ENCODE measurements at regions not wholly inside any gene's neighbourhood (a gene's known extent, or its start where the extent isn't known, plus 50 kb on each side); places are given as distances from the start of the nearest gene placed in this dataset.

GRCh38 chr7:68050627-68051026, 1054.0 kb downstream of the TYW1 start:
- H3K27me3 ChIP-seq, result no peaks in the 10 kb centered on the region
- no peak overlapping the region for H3K27ac ChIP-seq
- H3K36me3 ChIP-seq, result no peaks in the 10 kb centered on the region
- 54% methylated on average over 6 of the region's 9 CpGs for WGBS (ENCODE audit: insufficient coverage, low coverage, low lambda C conversion rate, missing lambda C conversion rate)
- no peaks in the 10 kb centered on the region for H3K4me1 ChIP-seq
- peak in 2 of 4 donors; percentile 60 to 80 for ATAC-seq
- H3K4me3 ChIP-seq, result no peak overlapping the region
- TF ChIP-seq CTCF (IDR thresholded peaks at IDR 0.05), result no peak
- TF ChIP-seq POLR2A (IDR thresholded peaks at IDR 0.05), result no peak
- no peaks in the 10 kb centered on the region for H3K9me3 ChIP-seq
- intact Hi-C loops (cut with DNase I), result no loop called here
- peak in 2 of 3 donors; percentile 23 to 45 for DNase-seq

- no peaks in the 10 kb centered on the region for H3K9me3 ChIP-seq
- DNase-seq, result no peak
- no peak for TF ChIP-seq CTCF (IDR thresholded peaks at IDR 0.05)
- no peak for TF ChIP-seq POLR2A (IDR thresholded peaks at IDR 0.05)
- H3K36me3 ChIP-seq, result no peaks in the 10 kb centered on the region
- intact Hi-C loops (cut with DNase I), result no loop called here
- no peaks in the 10 kb centered on the region for H3K27me3 ChIP-seq
- H3K4me1 ChIP-seq, result no peaks in the 10 kb centered on the region
- ATAC-seq, result no peak
- no peak overlapping the region for H3K27ac ChIP-seq
- WGBS (ENCODE audit: insufficient coverage, low coverage, low lambda C conversion rate, missing lambda C conversion rate), result 36% methylated on average over 2 of the region's 2 CpGs
- H3K4me3 ChIP-seq, result no peak overlapping the region
Measured at GRCh38 chr7:68058014-68058413, 1061.4 kb downstream of the TYW1 start.

GRCh38 chr7:68063171-68063570, 1066.5 kb downstream of the TYW1 start:
- DNase-seq (no peak), ATAC-seq (peak in 3 of 4 donors; percentile 28 to 39 (median 28))
- H3K4me3 ChIP-seq, result no peak overlapping the region
- no peaks in the 10 kb centered on the region for H3K4me1 ChIP-seq
- no peaks in the 10 kb centered on the region for H3K9me3 ChIP-seq
- no peaks in the 10 kb centered on the region for H3K27me3 ChIP-seq
- H3K36me3 ChIP-seq, result no peaks in the 10 kb centered on the region
- intact Hi-C loops (cut with DNase I), result no loop called here
- 59% methylated on average over 6 of the region's 6 CpGs for WGBS (ENCODE audit: insufficient coverage, low coverage, low lambda C conversion rate, missing lambda C conversion rate)
- no peak overlapping the region for H3K27ac ChIP-seq
- TF ChIP-seq POLR2A (IDR thresholded peaks at IDR 0.05), result no peak
- TF ChIP-seq CTCF (IDR thresholded peaks at IDR 0.05), result peak; percentile 5 to 45 (median 42)

GRCh38 chr7:68065581-68065980, 1068.9 kb downstream of the TYW1 start:
- Histone ChIP-seq H3K36me3 (no peaks in the 10 kb centered on the region), H3K27me3 (no peaks in the 10 kb centered on the region), H3K4me3 (no peak overlapping the region), H3K9me3 (no peaks in the 10 kb centered on the region), H3K4me1 (no peaks in the 10 kb centered on the region), H3K27ac (no peak overlapping the region)
- TF ChIP-seq POLR2A (IDR thresholded peaks at IDR 0.05), result no peak
- intact Hi-C loops (cut with DNase I), result no loop called here
- ATAC-seq, result no peak
- 53% methylated on average over 3 of the region's 4 CpGs for WGBS (ENCODE audit: insufficient coverage, low coverage, low lambda C conversion rate, missing lambda C conversion rate)
- no peak for DNase-seq

GRCh38 chr7:68067845-68068244, 1071.2 kb downstream of the TYW1 start:
- intact Hi-C loops (cut with DNase I), result no loop called here
- H3K36me3 ChIP-seq, result no peaks in the 10 kb centered on the region
- TF ChIP-seq POLR2A (IDR thresholded peaks at IDR 0.05) (no peak), CTCF (IDR thresholded peaks at IDR 0.05) (no peak)
- WGBS (ENCODE audit: insufficient coverage, low coverage, low lambda C conversion rate, missing lambda C conversion rate), result 47% methylated on average over 4 of the region's 4 CpGs
- no peak overlapping the region for H3K27ac ChIP-seq
- ATAC-seq (no peak), DNase-seq (no peak)
- no peaks in the 10 kb centered on the region for H3K4me1 ChIP-seq
- H3K9me3 ChIP-seq, result no peaks in the 10 kb centered on the region
- H3K4me3 ChIP-seq, result no peak overlapping the region
- H3K27me3 ChIP-seq, result no peaks in the 10 kb centered on the region
